ENCODE measurements at regions not wholly inside any gene's neighbourhood (a gene's known extent, or its start where the extent isn't known, plus 50 kb on each side); places are given as distances from the start of the nearest gene placed in this dataset.

DNA sequence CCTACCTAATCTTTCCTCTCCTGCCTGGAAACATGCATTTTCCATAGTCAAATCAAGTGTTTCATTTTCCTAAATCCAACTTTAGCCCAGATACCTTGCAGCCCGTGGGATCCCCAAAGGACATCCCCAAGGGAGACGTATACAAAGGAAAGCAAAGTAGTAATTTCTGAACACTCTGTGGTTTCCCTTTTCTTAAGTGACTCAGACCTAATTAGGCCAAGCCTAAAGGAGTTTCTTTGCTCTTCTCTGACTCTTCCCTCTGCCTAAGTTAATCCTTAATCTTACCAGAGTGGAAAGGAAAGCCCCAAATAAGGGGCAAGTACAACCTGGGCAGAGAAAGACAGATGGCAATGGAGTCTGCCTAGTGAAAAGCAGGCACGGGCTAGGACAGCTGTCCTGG, 250.3 kb downstream of the SPTSSA start:
- no peaks in the 10 kb centered on the region for H4K20me1 ChIP-seq (ENCODE audit: insufficient read depth)
- TF ChIP-seq TAF1 (IDR thresholded peaks at IDR 0.05; ENCODE audit: low read depth) (no peak), MXI1 (conservative IDR thresholded peaks at IDR 0.05; ENCODE audit: poor library complexity, severe bottlenecking) (no peak), RAD21 (conservative IDR thresholded peaks at IDR 0.05) (no peak), REST (IDR thresholded peaks at IDR 0.05; ENCODE audit: borderline replicate concordance) (no peak), EZH2 (IDR thresholded peaks at IDR 0.05; ENCODE audit: borderline replicate concordance, insufficient read depth, low read length, poor library complexity, severe bottlenecking) (no peak), SMC3 (conservative IDR thresholded peaks at IDR 0.05; ENCODE audit: poor library complexity) (no peak), POLR2AphosphoS5 (IDR thresholded peaks at IDR 0.05) (no peak), CTCF (IDR thresholded peaks at IDR 0.05; ENCODE audit: poor library complexity, severe bottlenecking) (no peak)
- H3K9me2 ChIP-seq (ENCODE audit: insufficient read depth, low read length) = no peaks in the 10 kb centered on the region
- H3F3A ChIP-seq (ENCODE audit: insufficient read depth, low read length, poor library complexity, severe bottlenecking) = no peaks in the 10 kb centered on the region
- H3K4me3 ChIP-seq (ENCODE audit: low read length) = no peak overlapping the region
- H3K79me2 ChIP-seq (replicated peaks; ENCODE audit: insufficient read depth, low read length) = no peaks in the 10 kb centered on the region
- no peaks in the 10 kb centered on the region for H3K27me3 ChIP-seq (ENCODE audit: insufficient read depth, low read depth, low read length)
- H3K27ac ChIP-seq (ENCODE audit: low read length) = no peak overlapping the region
- H2AFZ ChIP-seq (ENCODE audit: low read depth, low read length) = no peak overlapping the region
- H3K4me2 ChIP-seq (ENCODE audit: low read length) = no peak overlapping the region
- H3K36me3 ChIP-seq (ENCODE audit: insufficient read depth, low read length) = no peaks in the 10 kb centered on the region
- no peak overlapping the region for H3K9ac ChIP-seq (ENCODE audit: low read length)
- H3K9me3 ChIP-seq (ENCODE audit: low read length) = peaks cover under 1% of the 10 kb centered on the region

- Histone ChIP-seq H3K4me2 (ENCODE audit: low read length) (no peak overlapping the region), H3F3A (ENCODE audit: insufficient read depth, low read length, poor library complexity, severe bottlenecking) (no peaks in the 10 kb centered on the region), H3K79me2 (replicated peaks; ENCODE audit: insufficient read depth, low read length) (no peaks in the 10 kb centered on the region), H3K27ac (ENCODE audit: low read length) (no peak overlapping the region), H3K4me3 (ENCODE audit: low read length) (no peak overlapping the region), H3K9me3 (ENCODE audit: low read length) (no peaks in the 10 kb centered on the region), H3K9me2 (ENCODE audit: insufficient read depth, low read length) (no peaks in the 10 kb centered on the region), H3K9ac (ENCODE audit: low read length) (no peak overlapping the region), H3K36me3 (ENCODE audit: insufficient read depth, low read length) (no peaks in the 10 kb centered on the region), H4K20me1 (ENCODE audit: insufficient read depth) (no peaks in the 10 kb centered on the region), H2AFZ (ENCODE audit: low read depth, low read length) (no peak overlapping the region), H3K27me3 (ENCODE audit: insufficient read depth, low read depth, low read length) (no peaks in the 10 kb centered on the region)
- TF ChIP-seq MXI1 (conservative IDR thresholded peaks at IDR 0.05; ENCODE audit: poor library complexity, severe bottlenecking) (no peak), EP300 (conservative IDR thresholded peaks at IDR 0.05; ENCODE audit: poor library complexity, severe bottlenecking) (no peak), RAD21 (conservative IDR thresholded peaks at IDR 0.05) (no peak), TAF1 (IDR thresholded peaks at IDR 0.05; ENCODE audit: low read depth) (no peak), POLR2AphosphoS5 (IDR thresholded peaks at IDR 0.05) (no peak), CTCF (IDR thresholded peaks at IDR 0.05; ENCODE audit: poor library complexity, severe bottlenecking) (no peak), REST (IDR thresholded peaks at IDR 0.05; ENCODE audit: borderline replicate concordance) (no peak), EZH2 (IDR thresholded peaks at IDR 0.05; ENCODE audit: borderline replicate concordance, insufficient read depth, low read length, poor library complexity, severe bottlenecking) (no peak), SMC3 (conservative IDR thresholded peaks at IDR 0.05; ENCODE audit: poor library complexity) (no peak)
These were observed 253.5 kb downstream of the SPTSSA start for GRCh38 chr14:34208532-34208931.
